ENCODE measurements at regions not wholly inside any gene's neighbourhood (a gene's known extent, or its start where the extent isn't known, plus 50 kb on each side); places are given as distances from the start of the nearest gene placed in this dataset.

DNA sequence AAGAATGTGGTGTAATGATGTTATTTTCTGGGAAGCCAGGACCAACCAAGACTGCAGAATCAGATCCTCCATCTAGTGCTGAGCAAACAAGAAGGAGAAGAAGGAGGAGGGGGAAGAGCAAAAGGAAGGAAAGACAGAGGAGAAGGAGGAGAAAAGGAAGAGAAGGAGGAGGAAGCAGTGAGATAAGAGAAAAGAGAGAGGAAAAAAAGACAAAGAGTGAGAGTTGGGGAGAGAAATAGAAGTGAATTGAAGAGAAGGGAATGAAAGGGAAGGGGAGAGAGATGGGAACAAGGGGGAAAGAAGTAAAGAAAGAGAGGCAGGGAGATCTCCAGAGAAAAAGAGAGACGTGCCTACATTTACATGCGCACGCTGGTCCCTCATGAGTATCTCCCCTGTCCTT, 153.5 kb downstream of the MN1 start:
- DNase-seq, result no peak
- WGBS, 2 donors, result 86 to 87% methylated on average over 3 of the region's 3 CpGs
- Histone ChIP-seq H3K27ac (no peak overlapping the region), H3K4me1 (no peaks in the 10 kb centered on the region), H3K36me3 (no peaks in the 10 kb centered on the region), H3K27me3 (no peaks in the 10 kb centered on the region), H3K9me3 (no peaks in the 10 kb centered on the region), H3K4me3 (replicated peaks in 1 of 3) (no peak overlapping the region)
- intact Hi-C loops (cut with DNase I), result no loop called here
- TF ChIP-seq, protein P1, sequence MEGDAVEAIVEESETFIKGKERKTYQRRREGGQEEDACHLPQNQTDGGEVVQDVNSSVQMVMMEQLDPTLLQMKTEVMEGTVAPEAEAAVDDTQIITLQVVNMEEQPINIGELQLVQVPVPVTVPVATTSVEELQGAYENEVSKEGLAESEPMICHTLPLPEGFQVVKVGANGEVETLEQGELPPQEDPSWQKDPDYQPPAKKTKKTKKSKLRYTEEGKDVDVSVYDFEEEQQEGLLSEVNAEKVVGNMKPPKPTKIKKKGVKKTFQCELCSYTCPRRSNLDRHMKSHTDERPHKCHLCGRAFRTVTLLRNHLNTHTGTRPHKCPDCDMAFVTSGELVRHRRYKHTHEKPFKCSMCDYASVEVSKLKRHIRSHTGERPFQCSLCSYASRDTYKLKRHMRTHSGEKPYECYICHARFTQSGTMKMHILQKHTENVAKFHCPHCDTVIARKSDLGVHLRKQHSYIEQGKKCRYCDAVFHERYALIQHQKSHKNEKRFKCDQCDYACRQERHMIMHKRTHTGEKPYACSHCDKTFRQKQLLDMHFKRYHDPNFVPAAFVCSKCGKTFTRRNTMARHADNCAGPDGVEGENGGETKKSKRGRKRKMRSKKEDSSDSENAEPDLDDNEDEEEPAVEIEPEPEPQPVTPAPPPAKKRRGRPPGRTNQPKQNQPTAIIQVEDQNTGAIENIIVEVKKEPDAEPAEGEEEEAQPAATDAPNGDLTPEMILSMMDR (IDR thresholded peaks at IDR 0.05), result no peak

DNA sequence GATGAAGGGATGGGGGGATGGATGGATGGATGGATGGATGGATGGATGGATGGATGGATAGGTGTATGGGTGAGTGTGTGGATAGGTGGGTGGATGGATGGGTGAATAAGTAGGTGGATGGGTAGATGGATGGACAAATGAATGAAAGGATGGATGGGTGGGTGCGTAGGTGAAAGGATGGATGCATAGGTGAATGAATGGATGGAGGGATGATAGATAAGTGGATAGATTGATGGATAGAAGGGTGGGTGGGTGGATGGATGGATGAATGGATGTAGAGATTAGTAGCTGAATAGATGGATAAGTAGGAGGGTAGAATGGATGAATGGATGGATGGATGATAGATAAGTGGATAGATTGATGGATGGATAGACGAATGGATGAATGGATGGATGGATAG, 152.7 kb downstream of the MN1 start:
- Histone ChIP-seq H3K27me3 (no peaks in the 10 kb centered on the region), H3K9me3 (no peaks in the 10 kb centered on the region), H3K27ac (no peak overlapping the region), H3K36me3 (no peaks in the 10 kb centered on the region), H3K4me1 (no peaks in the 10 kb centered on the region), H3K4me3 (replicated peaks in 1 of 3) (no peak overlapping the region)
- WGBS, 2 donors, result 96 to 97% methylated on average over 2 of the region's 2 CpGs
- TF ChIP-seq POLR2A (IDR thresholded peaks at IDR 0.05), result no peak
- TF ChIP-seq, protein P1 (IDR thresholded peaks at IDR 0.05), result no peak
- intact Hi-C loops (cut with DNase I), result no loop called here
- no peak for DNase-seq

DNA sequence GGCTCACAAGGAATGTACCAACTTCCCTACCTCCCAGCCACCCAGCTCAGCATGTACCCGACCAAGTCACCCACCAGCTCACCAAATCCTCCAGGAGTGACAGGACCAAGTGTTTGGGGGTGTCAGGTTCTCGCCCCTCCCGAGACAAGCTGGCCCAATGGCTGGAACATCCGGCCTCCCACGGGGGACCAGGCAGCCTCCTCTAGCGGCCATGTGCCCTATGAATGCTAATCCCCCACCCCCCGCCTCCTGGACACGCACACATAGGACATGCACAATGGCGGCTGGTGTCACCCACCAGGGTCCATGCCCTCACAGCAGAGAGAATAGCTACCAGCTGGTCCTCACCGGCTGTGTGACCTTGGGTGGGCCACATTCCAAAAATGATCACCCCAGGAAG, 151.0 kb downstream of the MN1 start:
- Histone ChIP-seq H3K9me3 (no peaks in the 10 kb centered on the region), H3K4me3 (replicated peaks in 1 of 3) (no peak overlapping the region), H3K4me1 (no peaks in the 10 kb centered on the region), H3K27ac (no peak overlapping the region), H3K36me3 (no peaks in the 10 kb centered on the region), H3K27me3 (no peaks in the 10 kb centered on the region)
- no peak for DNase-seq
- TF ChIP-seq, protein P1 (IDR thresholded peaks at IDR 0.05), result no peak
- TF ChIP-seq POLR2A (IDR thresholded peaks at IDR 0.05), result no peak
- 91 to 92% methylated on average over 9 to 10 of the region's 10 CpGs for WGBS, 2 donors
- intact Hi-C loops (cut with DNase I), result no loop called here

GRCh38 chr22:27650985-27651384, 150.6 kb downstream of the MN1 start:
- intact Hi-C loops (cut with DNase I), result no loop called here
- WGBS, 2 donors, result 84 to 90% methylated on average over 3 of the region's 3 CpGs

GRCh38 chr22:27651486-27651885, 150.1 kb downstream of the MN1 start:
- Histone ChIP-seq H3K36me3 (no peaks in the 10 kb centered on the region), H3K27me3 (no peaks in the 10 kb centered on the region), H3K9me3 (no peaks in the 10 kb centered on the region), H3K4me1 (no peaks in the 10 kb centered on the region), H3K4me3 (replicated peaks in 1 of 3) (no peak overlapping the region), H3K27ac (no peak overlapping the region)
- WGBS, 2 donors, result 67 to 69% methylated on average over 5 of the region's 5 CpGs
- intact Hi-C loops (cut with DNase I), result no loop called here
- TF ChIP-seq, protein P1 (IDR thresholded peaks at IDR 0.05), result no peak
- no peak for TF ChIP-seq POLR2A (IDR thresholded peaks at IDR 0.05)
- DNase-seq, result no peak

More at GRCh38 chr22:27650985-27651384, 150.6 kb downstream of the MN1 start:
- H3K27ac ChIP-seq, result no peak overlapping the region
- DNase-seq, result no peak
- H3K36me3 ChIP-seq, result no peaks in the 10 kb centered on the region
- no peaks in the 10 kb centered on the region for H3K27me3 ChIP-seq
- no peak overlapping the region for H3K4me3 ChIP-seq (replicated peaks in 1 of 3)
- TF ChIP-seq, protein P1 (IDR thresholded peaks at IDR 0.05), result no peak
- TF ChIP-seq POLR2A (IDR thresholded peaks at IDR 0.05), result no peak
- no peaks in the 10 kb centered on the region for H3K9me3 ChIP-seq
- H3K4me1 ChIP-seq, result no peaks in the 10 kb centered on the region
